Mucosa of rectum (tissue), 2 donors: ENCODE measurements at regions not wholly inside any gene's neighbourhood (a gene's known extent, or its start where the extent isn't known, plus 50 kb on each side); places are given as distances from the start of the nearest gene placed in this dataset.

Source experiments
- H3K27ac ChIP-seq, 2 donors: one replicate each; pipeline ENCODE4 v1.7.0; 2013; ENCODE audit warnings: inconsistent platforms in 2 of 2, low read depth in 2 of 2, low read length in 2 of 2
- H3K27me3 ChIP-seq, 2 donors: one replicate each; pipeline ENCODE4 v1.7.0; 2013; ENCODE audit warnings: low read length in 2 of 2; ENCODE audit not compliant: control insufficient read depth in 2 of 2, insufficient read depth in 2 of 2
- H3K36me3 ChIP-seq, 2 donors: one replicate each; pipeline ENCODE4 v1.7.0; 2013; ENCODE audit warnings: low read length in 2 of 2; ENCODE audit not compliant: control insufficient read depth in 2 of 2, insufficient read depth in 2 of 2
- H3K4me1 ChIP-seq, 2 donors: one replicate each; pipeline ENCODE4 v1.7.0; 2013; ENCODE audit warnings: low read length in 2 of 2, mild to moderate bottlenecking in 1 of 2; ENCODE audit not compliant: control insufficient read depth in 2 of 2, insufficient read depth in 2 of 2
- H3K4me3 ChIP-seq, 2 donors: one replicate each; pipeline ENCODE4 v1.7.0; 2013; ENCODE audit warnings: low read length in 2 of 2
- H3K9ac ChIP-seq, 2 donors: one replicate each; pipeline ENCODE4 v1.7.0; 2013; ENCODE audit warnings: low read length in 2 of 2, low read depth in 1 of 2, mild to moderate bottlenecking in 1 of 2
- H3K9me3 ChIP-seq, 2 donors: one replicate each; pipeline ENCODE4 v1.7.0; 2013; ENCODE audit warnings: low read length in 2 of 2; ENCODE audit not compliant: control insufficient read depth in 2 of 2
- donor health status: healthy.
- donor health status: Normal muscosa, but diverticular disease.

DNA sequence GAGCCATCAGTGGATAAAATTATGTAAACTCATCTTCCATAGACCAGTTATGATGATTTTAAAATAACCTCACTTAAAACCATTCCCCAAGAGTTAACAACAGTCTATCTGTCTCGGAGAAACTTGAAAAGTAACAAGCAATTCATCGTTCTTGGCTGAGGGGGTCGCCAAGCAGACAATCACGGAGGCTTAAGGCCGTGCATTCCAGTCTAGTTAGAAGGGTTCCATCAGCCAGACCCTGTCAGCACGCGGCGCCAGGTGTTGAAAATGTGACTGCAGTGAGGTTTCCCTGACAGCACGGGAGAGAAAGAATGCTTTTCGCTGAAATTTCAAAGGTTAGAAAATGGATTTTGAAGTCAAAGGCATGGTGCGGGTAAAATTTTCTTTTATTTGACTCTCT lies 1025.0 kb upstream of the CELF2 start:
- H3K9me3 ChIP-seq = no peaks in the 10 kb centered on the region
- no peak overlapping the region for H3K4me3 ChIP-seq
- no peak overlapping the region for H3K27ac ChIP-seq
- no peaks in the 10 kb centered on the region for H3K27me3 ChIP-seq
- H3K36me3 ChIP-seq = no peaks in the 10 kb centered on the region
- no peaks in the 10 kb centered on the region for H3K4me1 ChIP-seq
- no peak overlapping the region for H3K9ac ChIP-seq

DNA sequence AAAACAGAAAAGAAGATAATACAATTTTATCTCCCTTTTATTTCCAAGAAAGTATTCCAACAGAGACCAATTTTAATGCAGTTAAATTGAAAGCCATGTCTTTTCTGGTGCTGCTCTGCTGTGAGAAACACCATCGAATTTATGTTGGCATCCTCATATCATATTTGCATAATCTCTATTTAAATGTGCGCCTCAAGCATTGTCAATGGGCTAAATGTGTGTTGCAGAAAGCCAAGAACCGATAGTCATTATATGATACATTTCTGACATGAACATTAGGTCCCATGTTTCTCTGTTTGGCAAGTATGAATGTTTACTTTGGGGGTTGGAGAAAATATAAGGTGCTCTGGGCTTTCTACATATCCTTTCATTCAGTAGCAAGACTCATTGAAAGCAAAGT lies 1023.5 kb upstream of the CELF2 start:
- H3K27me3 ChIP-seq = no peaks in the 10 kb centered on the region
- no peaks in the 10 kb centered on the region for H3K36me3 ChIP-seq
- H3K9me3 ChIP-seq = no peaks in the 10 kb centered on the region
- no peaks in the 10 kb centered on the region for H3K4me1 ChIP-seq
- no peak overlapping the region for H3K4me3 ChIP-seq
- no peak overlapping the region for H3K27ac ChIP-seq
- H3K9ac ChIP-seq = no peak overlapping the region

DNA sequence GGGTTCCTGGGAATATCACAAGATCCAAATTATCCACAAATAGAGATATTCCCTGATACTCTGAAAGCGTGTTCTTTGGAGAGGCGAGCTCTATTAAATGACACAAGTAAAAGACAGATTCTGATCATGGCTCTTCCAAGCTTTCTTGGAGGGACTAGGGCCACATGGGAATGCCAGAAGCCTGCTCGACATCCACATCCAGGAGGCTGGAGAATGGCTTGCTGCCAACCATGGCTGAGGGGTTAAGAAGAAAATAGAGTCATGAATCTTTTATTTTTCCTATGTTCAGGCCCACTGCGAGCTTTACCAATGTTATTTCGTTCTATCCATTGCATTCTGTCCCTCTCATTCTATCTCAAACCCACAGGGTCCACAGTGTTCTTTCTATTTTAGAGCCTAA lies 1018.0 kb upstream of the CELF2 start:
- Histone ChIP-seq H3K4me1 (no peaks in the 10 kb centered on the region), H3K27me3 (no peaks in the 10 kb centered on the region), H3K27ac (no peak overlapping the region), H3K9me3 (no peaks in the 10 kb centered on the region), H3K4me3 (no peak overlapping the region), H3K9ac (no peak overlapping the region), H3K36me3 (no peaks in the 10 kb centered on the region)

DNA sequence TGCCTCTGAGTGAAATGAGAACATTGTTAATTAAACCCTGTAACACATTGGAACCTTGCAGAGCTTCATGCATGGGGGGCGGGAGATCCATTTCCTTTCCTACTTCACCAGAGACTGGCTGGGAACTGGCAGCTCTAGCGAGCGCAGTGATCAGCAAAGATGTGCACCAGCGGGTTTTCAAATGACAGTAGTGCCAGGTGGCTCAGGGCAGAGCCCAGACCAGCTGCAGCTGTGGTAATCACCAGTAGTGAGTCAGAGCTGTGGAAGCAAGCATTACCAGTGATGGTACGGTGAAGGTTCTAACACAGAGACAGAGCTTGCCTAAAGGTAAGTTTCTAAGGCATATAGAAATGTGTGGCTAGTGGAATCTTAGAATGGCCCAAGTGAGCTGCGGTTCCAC lies 1009.7 kb upstream of the CELF2 start:
- no peaks in the 10 kb centered on the region for H3K36me3 ChIP-seq
- peaks cover 0 to 2% of the 10 kb centered on the region in 2 donors for H3K9me3 ChIP-seq
- no peak overlapping the region for H3K4me3 ChIP-seq
- no peaks in the 10 kb centered on the region for H3K27me3 ChIP-seq
- no peak overlapping the region for H3K9ac ChIP-seq
- H3K27ac ChIP-seq = no peak overlapping the region
- H3K4me1 ChIP-seq = no peaks in the 10 kb centered on the region

DNA sequence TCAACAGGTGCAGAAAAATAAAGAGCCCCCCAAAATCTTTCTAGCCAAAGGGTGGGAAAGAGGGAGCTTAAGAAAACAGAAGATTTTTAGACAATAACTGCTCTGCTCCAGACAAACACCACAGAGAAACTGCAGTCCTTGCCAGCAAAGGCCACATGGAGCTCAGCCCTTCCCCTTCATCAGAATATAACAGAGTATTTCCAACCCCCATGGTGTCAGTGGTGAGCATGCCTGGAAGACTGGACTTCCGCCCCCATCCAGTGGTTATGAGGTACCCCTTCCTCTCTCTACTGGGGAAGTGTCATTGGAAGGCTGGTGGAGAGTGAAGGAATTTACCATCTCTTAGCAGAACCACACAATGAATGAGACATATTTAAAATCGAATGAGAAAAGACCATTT lies 1007.3 kb upstream of the CELF2 start:
- H3K4me1 ChIP-seq = no peaks in the 10 kb centered on the region
- H3K9me3 ChIP-seq = peaks cover 0 to 2% of the 10 kb centered on the region in 2 donors
- H3K27ac ChIP-seq = no peak overlapping the region
- H3K4me3 ChIP-seq = no peak overlapping the region
- H3K36me3 ChIP-seq = no peaks in the 10 kb centered on the region
- no peak overlapping the region for H3K9ac ChIP-seq
- H3K27me3 ChIP-seq = no peaks in the 10 kb centered on the region

DNA sequence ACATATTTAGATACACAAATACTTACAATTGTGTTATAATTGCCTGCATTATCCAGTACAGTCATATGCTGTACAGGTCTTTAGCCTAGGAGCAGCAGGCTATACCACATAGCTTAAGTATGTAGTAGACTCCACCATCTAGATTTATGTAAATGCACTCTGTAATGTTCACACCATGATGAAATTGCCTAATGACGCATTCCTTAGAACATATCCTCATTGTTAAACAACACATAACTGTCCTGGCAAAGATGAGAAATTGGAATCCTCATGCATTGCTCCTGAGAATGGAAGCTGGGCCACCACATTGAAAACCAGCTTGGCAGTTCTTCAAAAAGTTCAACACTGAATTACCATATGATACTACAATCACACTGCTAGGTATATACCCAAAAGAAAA lies 1002.8 kb upstream of the CELF2 start:
- Histone ChIP-seq H3K9ac (no peak overlapping the region), H3K36me3 (no peaks in the 10 kb centered on the region), H3K4me3 (no peak overlapping the region), H3K9me3 (no peaks in the 10 kb centered on the region), H3K4me1 (no peaks in the 10 kb centered on the region), H3K27me3 (no peaks in the 10 kb centered on the region), H3K27ac (no peak overlapping the region)

DNA sequence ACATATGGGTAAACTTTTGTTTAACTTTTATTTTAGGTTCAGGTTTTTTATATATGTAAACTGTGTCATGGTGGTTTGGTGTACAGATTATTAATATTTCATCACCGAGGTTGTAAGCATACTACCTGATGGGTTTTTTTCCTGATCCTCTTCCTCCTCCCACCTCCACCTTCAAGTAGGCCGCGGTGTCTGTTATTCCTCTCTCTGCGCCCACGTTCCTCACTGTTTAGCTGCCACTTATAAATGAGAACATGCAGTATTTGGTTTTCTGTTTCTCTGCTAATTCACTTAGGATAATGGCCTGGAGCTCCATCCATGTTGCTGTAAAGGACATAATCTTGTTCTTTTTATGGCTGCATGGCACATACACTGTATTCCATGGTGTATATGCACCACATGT lies 1000.0 kb upstream of the CELF2 start:
- H3K9ac ChIP-seq = no peak overlapping the region
- no peaks in the 10 kb centered on the region for H3K36me3 ChIP-seq
- no peak overlapping the region for H3K27ac ChIP-seq
- no peaks in the 10 kb centered on the region for H3K27me3 ChIP-seq
- no peaks in the 10 kb centered on the region for H3K9me3 ChIP-seq
- no peaks in the 10 kb centered on the region for H3K4me1 ChIP-seq
- no peak overlapping the region for H3K4me3 ChIP-seq

DNA sequence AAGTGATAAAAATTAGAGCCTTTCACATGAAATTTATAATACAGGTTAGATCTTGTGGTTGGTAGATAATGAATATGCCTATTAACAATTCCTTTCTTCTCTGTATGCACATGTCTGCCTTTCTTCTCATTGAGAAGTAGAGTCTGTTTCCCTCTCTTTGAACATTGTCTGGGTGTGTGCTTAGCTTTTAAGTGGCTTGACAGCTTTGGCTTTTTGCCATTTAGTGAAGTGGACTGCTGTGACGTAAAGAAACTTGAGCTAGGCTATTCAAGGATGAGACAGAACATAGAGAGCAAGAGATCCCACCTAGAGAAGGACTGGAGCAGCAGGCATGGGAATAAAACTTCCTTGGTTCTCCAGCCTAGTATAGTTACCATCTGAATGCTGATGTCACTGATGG lies 996.7 kb upstream of the CELF2 start:
- no peaks in the 10 kb centered on the region for H3K4me1 ChIP-seq
- H3K36me3 ChIP-seq = no peaks in the 10 kb centered on the region
- H3K27me3 ChIP-seq = no peaks in the 10 kb centered on the region
- H3K4me3 ChIP-seq = no peak overlapping the region
- H3K9ac ChIP-seq = no peak overlapping the region
- no peaks in the 10 kb centered on the region for H3K9me3 ChIP-seq
- no peak overlapping the region for H3K27ac ChIP-seq

DNA sequence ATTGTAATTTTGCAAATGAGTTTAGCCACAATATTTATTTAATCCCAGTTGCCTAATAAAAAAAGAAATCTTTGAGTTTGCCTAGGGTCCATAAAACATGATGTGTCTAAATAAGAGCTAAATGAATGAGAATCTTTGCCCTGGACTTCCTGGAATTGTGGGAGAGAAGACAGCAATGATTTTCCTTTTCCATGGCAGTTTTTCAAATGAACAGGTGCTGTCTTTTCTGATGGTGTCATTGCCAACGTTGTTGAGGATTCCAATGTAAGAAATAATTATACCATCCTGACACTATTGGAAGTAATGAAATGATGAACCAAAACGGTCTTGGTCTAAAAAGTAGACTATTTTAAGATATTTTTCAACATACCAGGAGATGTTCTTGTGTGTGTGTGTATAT lies 984.7 kb upstream of the CELF2 start:
- Histone ChIP-seq H3K9me3 (no peaks in the 10 kb centered on the region), H3K4me1 (no peaks in the 10 kb centered on the region), H3K9ac (no peak overlapping the region), H3K27me3 (no peaks in the 10 kb centered on the region), H3K36me3 (no peaks in the 10 kb centered on the region), H3K27ac (no peak overlapping the region), H3K4me3 (no peak overlapping the region)

DNA sequence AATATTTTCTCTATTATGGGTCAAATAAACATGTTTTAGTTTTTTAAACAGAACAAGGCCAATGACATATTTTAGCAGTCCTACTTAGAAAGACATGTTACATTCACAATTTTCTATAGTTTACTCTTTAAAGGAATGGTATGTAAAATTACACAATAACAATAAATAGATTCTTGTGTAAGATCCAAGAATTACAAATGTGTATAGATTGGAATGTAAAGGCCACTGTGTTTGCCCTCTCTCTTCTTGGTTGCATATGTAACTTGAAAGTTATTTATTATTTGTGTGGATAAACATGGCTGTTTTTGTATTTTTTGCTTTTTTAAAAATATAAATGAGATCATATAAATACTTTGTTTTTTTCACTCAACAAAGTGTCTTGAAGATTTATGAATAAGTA lies 979.3 kb upstream of the CELF2 start:
- no peak overlapping the region for H3K4me3 ChIP-seq
- no peaks in the 10 kb centered on the region for H3K36me3 ChIP-seq
- no peaks in the 10 kb centered on the region for H3K9me3 ChIP-seq
- no peak overlapping the region for H3K27ac ChIP-seq
- no peaks in the 10 kb centered on the region for H3K27me3 ChIP-seq
- no peaks in the 10 kb centered on the region for H3K4me1 ChIP-seq
- no peak overlapping the region for H3K9ac ChIP-seq

DNA sequence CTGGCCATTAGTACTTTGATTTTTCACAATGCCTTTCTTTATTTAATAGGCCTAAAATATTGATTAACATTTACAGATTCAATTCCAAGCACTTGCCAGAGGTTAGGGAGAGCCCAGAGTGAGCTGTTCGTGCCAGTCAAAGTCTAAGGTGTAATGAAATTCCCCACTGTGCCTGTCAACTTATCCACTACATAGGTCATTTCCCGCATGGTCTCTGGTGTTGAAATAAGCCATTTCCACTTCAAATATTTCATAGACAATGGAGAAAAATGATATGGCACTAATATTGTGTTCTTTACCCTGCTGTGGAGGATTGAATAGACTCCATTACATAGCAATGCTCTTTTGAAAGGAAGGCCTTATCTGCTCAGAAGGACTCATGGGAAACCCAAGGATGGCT lies 978.1 kb upstream of the CELF2 start:
- H3K27me3 ChIP-seq = no peaks in the 10 kb centered on the region
- H3K4me1 ChIP-seq = no peaks in the 10 kb centered on the region
- no peaks in the 10 kb centered on the region for H3K9me3 ChIP-seq
- no peaks in the 10 kb centered on the region for H3K36me3 ChIP-seq
- H3K4me3 ChIP-seq = no peak overlapping the region
- H3K9ac ChIP-seq = no peak overlapping the region
- no peak overlapping the region for H3K27ac ChIP-seq
